ENCODE measurements at regions not wholly inside any gene's neighbourhood (a gene's known extent, or its start where the extent isn't known, plus 50 kb on each side); places are given as distances from the start of the nearest gene placed in this dataset.

DNA sequence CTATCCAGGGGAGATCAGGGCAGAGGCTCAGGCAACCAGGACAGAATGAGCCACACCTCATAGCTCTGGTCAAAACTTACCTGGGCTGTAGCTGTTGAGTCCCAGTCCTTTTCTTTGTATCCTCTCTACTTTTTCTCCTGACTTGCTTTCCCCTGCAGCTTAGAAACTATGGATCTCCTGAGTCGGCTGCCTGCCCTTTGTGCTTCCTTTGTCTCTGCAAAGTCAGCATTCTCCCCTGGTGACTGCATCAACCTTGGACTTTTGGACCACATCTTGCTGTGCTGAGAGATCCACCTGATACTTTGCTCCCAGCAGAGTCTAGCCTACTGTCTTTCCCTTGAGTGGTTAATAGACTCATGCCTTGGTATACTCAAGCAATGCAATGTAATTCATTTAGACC is 353.3 kb downstream of the SIPA1L2 start:
- no peaks in the 10 kb centered on the region for H3K27me3 ChIP-seq (ENCODE audit: insufficient read depth, poor library complexity, severe bottlenecking)
- TF ChIP-seq, protein P1, sequence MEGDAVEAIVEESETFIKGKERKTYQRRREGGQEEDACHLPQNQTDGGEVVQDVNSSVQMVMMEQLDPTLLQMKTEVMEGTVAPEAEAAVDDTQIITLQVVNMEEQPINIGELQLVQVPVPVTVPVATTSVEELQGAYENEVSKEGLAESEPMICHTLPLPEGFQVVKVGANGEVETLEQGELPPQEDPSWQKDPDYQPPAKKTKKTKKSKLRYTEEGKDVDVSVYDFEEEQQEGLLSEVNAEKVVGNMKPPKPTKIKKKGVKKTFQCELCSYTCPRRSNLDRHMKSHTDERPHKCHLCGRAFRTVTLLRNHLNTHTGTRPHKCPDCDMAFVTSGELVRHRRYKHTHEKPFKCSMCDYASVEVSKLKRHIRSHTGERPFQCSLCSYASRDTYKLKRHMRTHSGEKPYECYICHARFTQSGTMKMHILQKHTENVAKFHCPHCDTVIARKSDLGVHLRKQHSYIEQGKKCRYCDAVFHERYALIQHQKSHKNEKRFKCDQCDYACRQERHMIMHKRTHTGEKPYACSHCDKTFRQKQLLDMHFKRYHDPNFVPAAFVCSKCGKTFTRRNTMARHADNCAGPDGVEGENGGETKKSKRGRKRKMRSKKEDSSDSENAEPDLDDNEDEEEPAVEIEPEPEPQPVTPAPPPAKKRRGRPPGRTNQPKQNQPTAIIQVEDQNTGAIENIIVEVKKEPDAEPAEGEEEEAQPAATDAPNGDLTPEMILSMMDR (IDR thresholded peaks at IDR 0.05; ENCODE audit: insufficient read depth, low read length), result no peak
- TF ChIP-seq, protein P2, sequence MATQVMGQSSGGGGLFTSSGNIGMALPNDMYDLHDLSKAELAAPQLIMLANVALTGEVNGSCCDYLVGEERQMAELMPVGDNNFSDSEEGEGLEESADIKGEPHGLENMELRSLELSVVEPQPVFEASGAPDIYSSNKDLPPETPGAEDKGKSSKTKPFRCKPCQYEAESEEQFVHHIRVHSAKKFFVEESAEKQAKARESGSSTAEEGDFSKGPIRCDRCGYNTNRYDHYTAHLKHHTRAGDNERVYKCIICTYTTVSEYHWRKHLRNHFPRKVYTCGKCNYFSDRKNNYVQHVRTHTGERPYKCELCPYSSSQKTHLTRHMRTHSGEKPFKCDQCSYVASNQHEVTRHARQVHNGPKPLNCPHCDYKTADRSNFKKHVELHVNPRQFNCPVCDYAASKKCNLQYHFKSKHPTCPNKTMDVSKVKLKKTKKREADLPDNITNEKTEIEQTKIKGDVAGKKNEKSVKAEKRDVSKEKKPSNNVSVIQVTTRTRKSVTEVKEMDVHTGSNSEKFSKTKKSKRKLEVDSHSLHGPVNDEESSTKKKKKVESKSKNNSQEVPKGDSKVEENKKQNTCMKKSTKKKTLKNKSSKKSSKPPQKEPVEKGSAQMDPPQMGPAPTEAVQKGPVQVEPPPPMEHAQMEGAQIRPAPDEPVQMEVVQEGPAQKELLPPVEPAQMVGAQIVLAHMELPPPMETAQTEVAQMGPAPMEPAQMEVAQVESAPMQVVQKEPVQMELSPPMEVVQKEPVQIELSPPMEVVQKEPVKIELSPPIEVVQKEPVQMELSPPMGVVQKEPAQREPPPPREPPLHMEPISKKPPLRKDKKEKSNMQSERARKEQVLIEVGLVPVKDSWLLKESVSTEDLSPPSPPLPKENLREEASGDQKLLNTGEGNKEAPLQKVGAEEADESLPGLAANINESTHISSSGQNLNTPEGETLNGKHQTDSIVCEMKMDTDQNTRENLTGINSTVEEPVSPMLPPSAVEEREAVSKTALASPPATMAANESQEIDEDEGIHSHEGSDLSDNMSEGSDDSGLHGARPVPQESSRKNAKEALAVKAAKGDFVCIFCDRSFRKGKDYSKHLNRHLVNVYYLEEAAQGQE (IDR thresholded peaks at IDR 0.05; ENCODE audit: insufficient replicate concordance, low read depth), result no peak
- TF ChIP-seq SPI1 (IDR thresholded peaks at IDR 0.05; ENCODE audit: borderline replicate concordance, low read depth) (no peak), GABPA (IDR thresholded peaks at IDR 0.05; ENCODE audit: low read depth) (no peak), POLR2AphosphoS5 (IDR thresholded peaks at IDR 0.05; ENCODE audit: low read depth) (no peak)
- no peak for DNase-seq (ENCODE audit: low read depth in 1 of 2, low spot score in 1 of 2)
- H3K27ac ChIP-seq (replicated peaks), result no peak overlapping the region
- H3K4me3 ChIP-seq (replicated peaks; ENCODE audit: insufficient read depth, low read length), result no peak overlapping the region

DNA sequence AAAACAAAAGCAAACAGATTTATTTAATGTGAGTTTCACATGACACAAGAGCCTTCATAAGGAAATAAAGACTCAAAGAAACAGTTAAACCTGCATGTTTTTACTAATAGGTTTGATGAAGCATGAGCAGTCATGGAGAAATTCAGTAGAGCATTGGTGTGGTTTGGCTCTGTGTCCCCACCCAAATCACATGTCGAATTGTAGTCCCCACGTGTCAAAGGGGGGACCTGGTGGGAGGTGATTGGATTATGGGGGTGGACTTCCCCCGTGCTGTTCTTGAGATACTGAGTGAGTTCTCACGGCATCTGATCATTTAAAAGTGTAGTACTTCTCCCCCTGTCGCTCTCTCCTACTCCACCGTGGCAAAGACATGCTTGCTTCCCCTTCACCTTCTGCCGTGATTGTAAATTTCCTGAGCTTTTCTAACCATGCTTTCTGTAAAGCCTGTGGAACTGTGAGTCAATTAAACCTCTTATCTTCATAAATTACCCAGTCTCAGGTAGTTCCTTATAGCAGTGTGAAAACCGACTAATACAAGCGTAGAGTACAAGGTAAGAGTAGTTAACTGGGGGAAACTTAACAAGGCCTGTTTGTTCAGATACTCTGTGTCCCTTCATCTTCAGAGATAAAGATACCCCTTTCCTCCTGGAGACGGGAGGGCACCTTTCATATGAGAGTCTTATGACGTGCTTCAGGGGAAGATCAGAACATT is 354.8 kb downstream of the SIPA1L2 start:
- H3K27me3 ChIP-seq (ENCODE audit: insufficient read depth, poor library complexity, severe bottlenecking), result no peaks in the 10 kb centered on the region
- no peak for DNase-seq (ENCODE audit: low read depth in 1 of 2, low spot score in 1 of 2)
- TF ChIP-seq, protein P2 (IDR thresholded peaks at IDR 0.05; ENCODE audit: insufficient replicate concordance, low read depth), result no peak
- TF ChIP-seq SPI1 (IDR thresholded peaks at IDR 0.05; ENCODE audit: borderline replicate concordance, low read depth) (no peak), POLR2AphosphoS5 (IDR thresholded peaks at IDR 0.05; ENCODE audit: low read depth) (no peak), GABPA (IDR thresholded peaks at IDR 0.05; ENCODE audit: low read depth) (no peak)
- TF ChIP-seq, protein P1 (IDR thresholded peaks at IDR 0.05; ENCODE audit: insufficient read depth, low read length), result no peak
- H3K4me3 ChIP-seq (replicated peaks; ENCODE audit: insufficient read depth, low read length), result no peak overlapping the region
- H3K27ac ChIP-seq (replicated peaks), result no peak overlapping the region

DNA sequence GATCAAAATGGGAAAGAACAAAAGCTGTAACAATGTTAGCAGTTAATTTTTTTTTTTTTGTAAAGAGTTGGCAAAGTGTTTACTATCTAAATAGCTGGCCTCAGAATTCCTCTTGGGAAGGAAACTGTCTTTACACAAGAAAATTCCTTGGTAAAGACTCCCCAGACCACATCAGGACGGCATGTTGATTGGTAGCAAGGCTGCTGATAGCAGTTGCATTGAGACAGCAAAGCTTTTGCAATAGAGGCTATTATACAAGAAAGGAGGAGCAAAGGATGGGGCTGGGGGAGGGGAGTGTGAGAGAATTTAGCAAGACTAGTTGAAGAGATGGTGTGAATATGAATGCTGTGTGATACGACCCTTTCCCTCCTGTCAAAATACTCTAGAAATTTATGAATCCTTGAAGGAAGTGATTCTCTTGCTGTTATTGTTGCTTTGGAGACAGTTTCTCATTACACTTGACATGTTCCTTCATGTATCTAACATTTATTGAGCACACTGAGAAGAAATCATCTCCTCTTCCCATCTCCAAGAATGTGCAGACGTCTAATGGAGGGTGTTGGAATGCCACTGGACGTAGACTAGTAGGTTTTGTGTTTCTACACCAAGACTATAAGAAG is 355.6 kb downstream of the SIPA1L2 start:
- DNase-seq (ENCODE audit: low read depth in 1 of 2, low spot score in 1 of 2), result peak; percentile 11 to 71
- Histone ChIP-seq H3K27ac (replicated peaks) (peak overlapping the region; percentile 37; the same call in 1 of the 2 replicates), H3K27me3 (ENCODE audit: insufficient read depth, poor library complexity, severe bottlenecking) (no peaks in the 10 kb centered on the region), H3K4me3 (replicated peaks; ENCODE audit: insufficient read depth, low read length) (no peak overlapping the region)
- TF ChIP-seq, protein P2 (IDR thresholded peaks at IDR 0.05; ENCODE audit: insufficient replicate concordance, low read depth), result no peak
- no peak for TF ChIP-seq POLR2AphosphoS5 (IDR thresholded peaks at IDR 0.05; ENCODE audit: low read depth)
- no peak for TF ChIP-seq GABPA (IDR thresholded peaks at IDR 0.05; ENCODE audit: low read depth)
- no peak for TF ChIP-seq SPI1 (IDR thresholded peaks at IDR 0.05; ENCODE audit: borderline replicate concordance, low read depth)
- TF ChIP-seq, protein P1 (IDR thresholded peaks at IDR 0.05; ENCODE audit: insufficient read depth, low read length), result no peak
